ENCODE measurements at regions not wholly inside any gene's neighbourhood (a gene's known extent, or its start where the extent isn't known, plus 50 kb on each side); places are given as distances from the start of the nearest gene placed in this dataset.

- H3K9me3 ChIP-seq (ENCODE audit: control insufficient read depth, insufficient read depth, low read length): no peaks in the 10 kb centered on the region
- H3K27me3 ChIP-seq (ENCODE audit: control insufficient read depth, insufficient read depth, low read length): peaks cover 14% of the 10 kb centered on the region
- WGBS (ENCODE audit: insufficient coverage): no CpG with 5 or more reads among the region's 1 CpG
These were observed 52.4 kb upstream of the NDP start for GRCh38 chrX:44025555-44025954.

More at GRCh38 chrX:44025555-44025954, 52.4 kb upstream of the NDP start:
- Histone ChIP-seq H3K36me3 (ENCODE audit: control insufficient read depth, insufficient read depth, low read length) (no peaks in the 10 kb centered on the region), H3K4me3 (ENCODE audit: low read depth, low read length) (no peak overlapping the region), H3K27ac (ENCODE audit: low read depth, low read length) (no peak overlapping the region), H3K4me1 (ENCODE audit: control insufficient read depth, insufficient read depth, low read length) (no peaks in the 10 kb centered on the region)
- DNase-seq (ENCODE audit: low read depth in 4 of 6, low spot score in 6 of 6): no peak
